ENCODE measurements at regions not wholly inside any gene's neighbourhood (a gene's known extent, or its start where the extent isn't known, plus 50 kb on each side); places are given as distances from the start of the nearest gene placed in this dataset.
A peak's percentile ranks its signal among the peaks of the same experiment; 100 is the strongest.
"Not testable (repeated sequence)": the region's sequence is repeated elsewhere in the genome, so short reads cannot be mapped to it uniquely, and the experiment has no call there.

DNA sequence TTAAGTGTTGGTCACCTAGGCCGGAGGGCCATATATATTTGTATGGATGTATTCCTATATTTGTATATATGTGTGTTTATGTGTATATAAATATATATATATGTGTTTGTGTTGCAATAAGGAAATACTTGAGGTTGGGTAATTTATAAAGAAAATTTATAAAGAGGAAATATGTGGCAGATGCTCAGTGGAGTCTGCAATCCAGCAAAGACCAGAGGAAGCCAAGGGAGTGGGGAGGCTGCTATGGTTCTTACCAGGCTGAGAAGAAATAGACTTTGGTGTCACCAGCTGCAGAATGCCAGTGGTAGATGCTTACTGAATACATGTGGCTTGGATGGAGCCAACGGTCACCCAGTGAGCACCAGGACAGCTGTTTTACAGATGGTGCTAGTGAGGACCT, 97.4 kb upstream of the ELOVL5 start:
- no peak for DNase-seq

DNA sequence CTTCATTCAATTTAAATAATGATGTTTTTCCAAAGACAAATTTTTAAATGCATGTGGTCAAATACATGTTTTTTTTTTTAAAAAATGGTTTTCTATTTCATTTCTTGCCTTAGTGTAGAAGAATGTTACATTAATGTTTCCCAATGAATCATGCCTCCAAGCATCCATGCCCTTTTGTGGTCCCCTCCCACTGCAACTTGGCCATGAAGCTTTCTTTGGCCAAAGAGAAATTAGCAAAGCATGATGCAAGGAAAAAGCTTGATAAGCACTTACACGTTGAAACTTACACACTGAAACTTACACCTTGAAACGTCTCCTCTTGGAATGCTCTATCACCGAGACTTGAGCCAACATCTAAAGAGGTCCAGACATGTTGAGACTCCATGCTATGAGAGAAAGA, 93.0 kb upstream of the ELOVL5 start:
- DNase-seq, result no peak

DNA sequence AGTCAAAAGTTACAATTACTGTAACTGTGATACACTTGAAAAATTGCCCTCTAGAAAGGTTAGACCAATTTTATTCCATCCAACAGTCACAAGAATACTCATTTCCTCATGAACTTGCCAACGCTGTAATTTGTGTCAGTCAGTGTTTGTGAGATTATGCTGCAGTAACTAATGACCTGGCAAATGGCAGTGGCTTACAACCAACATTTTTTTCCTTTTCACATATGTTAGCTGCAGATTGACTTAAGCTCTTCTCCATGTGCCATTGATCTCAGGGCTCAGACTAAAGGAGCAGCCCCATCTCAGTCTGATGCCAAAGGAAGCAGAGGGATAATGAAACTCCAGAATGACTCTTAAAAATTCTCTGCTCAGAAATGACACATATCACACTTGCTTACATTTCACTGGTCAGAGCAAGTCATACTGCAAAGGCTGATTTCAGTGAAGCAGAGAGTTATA, 92.3 kb upstream of the ELOVL5 start:
- DNase-seq, result no peak

DNA sequence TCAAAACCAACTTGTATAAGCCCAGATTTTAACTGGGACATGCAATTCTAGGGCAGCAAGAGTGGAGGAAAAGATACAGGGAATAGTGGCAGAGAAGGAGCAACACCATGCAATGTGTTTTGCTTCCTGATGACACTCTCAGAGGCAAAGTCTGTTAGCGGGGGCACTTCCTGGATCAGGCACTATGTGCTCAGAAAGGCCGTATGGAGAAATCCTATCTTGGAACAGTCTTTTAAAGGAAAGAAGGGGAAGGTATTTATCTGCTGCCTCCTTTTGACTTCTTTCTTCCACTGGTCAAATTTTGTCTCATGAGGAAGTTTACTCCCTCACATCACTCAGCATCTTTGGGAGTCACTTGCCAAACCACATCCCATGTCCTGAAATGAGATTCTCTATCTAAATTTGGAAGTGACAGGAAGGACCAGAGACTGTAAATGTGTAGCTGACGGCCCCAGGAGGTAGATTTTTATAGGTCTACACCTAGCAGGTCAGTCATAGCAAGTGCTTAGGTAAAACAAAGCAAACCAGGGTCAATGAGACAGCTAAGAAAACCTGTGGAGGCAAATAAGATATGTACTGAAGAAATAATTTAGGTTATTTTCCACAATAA, 91.7 kb upstream of the ELOVL5 start:
- no peak for DNase-seq

DNA sequence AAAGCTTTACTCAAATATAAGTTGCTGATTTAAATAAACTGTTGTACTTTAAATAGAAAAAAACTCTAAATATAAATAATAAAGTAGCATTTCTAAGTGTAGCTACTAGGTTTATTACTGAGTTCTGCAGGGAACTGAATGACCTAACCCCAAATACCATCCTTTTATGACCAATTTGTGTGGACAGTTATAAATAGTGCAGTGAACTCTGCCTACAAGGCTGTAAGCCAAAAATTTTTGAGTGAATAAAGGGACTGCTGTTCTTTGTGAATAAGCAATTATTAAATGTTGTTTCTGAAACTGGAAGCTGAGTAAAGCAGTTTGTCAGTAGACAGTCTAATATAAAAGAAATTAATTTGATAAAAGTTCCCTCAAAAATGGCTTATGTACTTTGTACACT, 90.8 kb upstream of the ELOVL5 start:
- DNase-seq, result peak; percentile 29

DNA sequence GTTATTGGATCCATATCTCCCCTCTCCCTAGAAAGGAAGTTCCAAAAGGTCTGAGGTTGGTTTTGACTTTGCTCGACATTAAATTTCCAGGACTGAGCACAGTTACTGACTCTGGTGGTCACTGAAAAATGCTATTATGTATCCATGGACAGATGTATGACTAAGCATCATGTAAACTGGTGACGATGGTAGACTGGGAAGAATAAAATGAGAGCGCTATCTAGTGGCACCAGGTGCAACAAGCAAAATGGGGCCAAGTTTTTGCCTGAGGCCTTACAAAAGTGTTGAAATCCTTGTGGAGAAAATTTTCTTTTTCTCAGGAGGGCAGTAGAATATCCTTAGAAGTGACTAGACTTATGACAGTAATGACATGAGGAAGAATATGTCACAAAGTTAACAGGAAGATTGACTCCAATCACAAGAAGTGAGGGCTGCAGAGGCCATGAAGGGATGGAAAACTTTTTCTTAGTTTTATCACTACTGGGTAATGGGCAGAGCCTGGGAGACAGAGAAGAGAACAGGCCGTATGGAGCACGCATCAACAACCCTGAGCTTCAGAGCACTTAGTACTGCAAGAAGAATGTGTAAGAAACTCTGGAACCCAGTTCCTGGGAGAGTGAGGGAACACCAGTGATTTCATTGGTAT, 88.9 kb upstream of the ELOVL5 start:
- DNase-seq, result peak; percentile 51

DNA sequence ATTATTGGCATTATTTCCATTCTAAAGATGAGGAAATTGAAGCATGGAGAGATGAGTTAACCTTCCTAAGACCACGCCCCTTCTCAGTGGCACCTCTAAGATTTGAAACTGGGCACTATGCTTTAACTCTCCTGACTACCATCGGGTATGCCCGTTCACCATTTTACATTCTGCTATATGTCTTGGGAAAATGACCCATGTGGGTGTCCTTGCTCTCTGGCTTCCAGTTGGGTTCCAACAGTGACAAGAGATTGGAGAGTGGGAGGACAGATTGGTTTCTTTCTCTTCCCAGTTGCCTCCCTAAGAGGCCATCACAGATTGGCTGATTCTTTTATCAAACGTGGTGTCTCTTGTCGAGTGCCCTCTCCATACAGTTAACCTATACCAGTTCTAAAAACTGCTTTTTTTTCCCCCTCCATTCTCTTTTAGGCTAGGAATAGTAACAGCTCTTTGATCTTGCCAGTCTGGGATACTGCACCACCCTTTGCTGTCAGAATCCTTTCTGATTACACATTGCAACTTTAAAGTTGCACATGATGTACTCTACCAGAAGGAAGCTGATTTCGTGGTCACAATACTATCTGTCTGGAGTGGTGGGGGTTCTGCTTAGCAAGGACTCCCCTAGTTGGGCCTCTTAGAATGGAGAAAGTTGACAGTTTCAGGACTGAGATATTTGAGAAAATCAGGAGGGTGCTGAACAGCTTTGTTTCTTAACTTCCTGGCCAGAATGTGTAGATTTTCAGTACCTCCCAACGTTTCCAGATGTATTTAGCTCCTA, 88.0 kb upstream of the ELOVL5 start:
- DNase-seq, result no peak

DNA sequence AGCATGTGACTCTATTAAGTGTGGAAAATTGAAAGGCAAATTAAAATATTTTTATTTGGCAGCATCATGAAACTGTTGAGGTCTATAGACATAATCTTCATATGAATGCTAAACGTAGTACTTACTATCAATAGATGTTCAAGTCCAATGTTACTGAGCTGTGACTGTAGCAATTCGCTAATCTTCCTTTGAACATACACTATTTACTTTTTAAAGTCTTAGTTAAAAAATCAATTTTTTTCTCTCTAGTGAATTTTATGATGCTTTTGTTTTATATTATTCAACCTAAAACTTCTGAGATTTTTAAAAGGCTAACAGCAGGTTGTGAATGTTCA, 85.2 kb upstream of the ELOVL5 start:
- DNase-seq, result no peak

DNA sequence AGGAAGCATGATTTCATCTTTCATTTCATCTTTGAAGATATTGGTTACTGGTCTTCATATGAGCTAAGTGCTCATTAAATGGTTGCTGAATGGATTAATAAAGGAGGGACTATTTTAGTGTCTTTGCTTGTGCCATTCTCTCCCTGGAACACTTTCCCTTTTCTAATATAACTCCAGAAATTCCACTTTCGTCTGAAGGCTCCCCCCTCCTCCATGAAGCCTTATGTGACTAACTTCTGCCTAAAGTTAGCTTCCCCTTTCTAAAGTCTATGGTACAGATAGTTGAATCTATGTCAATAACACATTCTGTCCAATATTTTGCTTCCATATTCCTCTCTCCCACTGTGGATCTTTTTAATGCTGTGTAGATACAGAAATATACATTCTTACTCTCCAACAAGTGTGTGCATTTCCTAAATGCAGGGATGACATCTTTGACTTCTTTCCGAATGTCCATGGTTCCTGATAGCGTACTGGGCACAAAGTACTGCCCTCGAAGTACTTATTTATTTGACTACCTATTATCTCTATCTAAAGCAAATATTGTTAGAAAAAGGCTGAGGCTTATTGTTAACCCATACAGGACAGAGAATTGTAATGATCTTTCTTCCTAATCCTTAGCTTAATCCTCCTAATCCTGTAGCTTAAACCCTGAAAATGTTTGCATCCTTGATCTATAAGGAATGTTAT, 84.7 kb upstream of the ELOVL5 start:
- no peak for DNase-seq

DNA sequence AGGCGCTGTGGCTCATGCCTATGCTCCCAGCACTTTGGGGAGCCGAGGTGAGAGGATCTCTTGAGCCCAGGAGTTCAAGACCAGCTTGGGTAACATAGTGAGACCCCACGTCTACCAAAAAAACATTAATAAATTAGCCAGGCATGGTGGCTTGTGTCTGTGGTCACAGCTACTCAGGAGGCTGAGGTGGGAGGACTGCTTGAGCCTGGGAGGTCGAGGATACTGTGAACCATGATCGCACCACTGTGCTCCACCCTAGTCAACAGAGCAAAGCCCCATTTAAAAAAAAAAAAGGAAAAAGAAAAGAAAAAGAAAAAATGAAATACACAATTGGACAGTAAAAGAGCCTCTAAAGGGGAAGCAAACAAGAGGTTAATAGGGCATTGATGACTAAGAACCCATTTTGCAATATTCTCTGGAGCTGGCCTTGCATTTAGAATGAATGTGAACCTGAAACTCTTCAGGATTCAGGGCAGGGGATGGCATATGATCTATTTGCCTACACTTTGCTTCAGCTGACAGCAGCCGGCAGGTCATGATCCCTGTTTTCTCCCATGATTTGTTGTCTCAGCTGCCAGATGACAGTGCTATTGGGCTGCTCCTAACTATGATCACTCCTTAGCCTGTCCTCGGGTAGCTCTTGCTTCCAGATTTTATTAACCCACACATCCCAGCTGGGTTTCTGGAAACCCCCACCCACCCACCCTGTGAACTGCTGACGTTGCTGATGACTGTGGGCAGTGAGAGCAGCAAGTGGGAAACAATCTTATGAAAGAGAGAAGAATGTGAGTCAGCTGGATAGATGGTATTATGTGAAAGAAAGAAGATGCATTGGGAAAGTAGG, 83.8 kb upstream of the ELOVL5 start:
- no peak for DNase-seq

DNA sequence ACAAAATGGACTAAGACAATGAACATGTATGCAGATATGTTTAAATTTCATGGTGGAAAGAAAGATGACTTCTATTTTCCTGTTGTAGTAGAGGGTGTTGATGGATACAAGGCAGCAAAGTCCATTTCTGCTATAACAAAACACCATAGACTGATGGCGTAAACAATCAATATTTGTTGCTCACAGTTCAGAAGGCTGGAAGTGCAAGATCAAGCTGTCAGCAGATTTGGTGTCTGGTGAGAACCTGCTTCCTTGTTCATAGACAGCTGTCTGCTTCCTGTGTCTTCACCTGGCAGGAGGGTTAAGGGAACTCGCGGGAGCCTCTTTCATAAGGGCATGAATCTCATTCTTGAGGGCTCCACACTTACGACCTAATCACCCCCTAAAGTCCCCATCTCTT, 83.0 kb upstream of the ELOVL5 start:
- DNase-seq, result no peak

DNA sequence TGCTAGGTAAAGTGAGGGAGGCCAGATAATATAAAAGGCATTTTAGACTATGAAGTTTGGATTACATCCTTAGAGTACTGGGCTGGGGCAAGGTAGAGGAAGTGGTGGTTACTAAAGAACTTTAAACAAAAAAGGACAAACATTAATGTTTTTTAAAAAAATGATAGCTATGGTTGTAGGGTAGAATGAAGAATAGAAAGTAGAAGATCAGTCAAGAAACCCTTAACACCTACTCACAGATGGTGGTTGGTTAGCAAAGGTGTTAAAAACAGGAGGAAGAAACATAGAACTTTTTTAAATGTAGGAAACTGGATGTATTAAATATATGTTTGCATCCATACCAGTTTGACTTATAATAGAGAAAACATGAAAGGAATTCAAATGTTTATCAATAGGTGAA, 80.7 kb upstream of the ELOVL5 start:
- DNase-seq, result no peak

DNA sequence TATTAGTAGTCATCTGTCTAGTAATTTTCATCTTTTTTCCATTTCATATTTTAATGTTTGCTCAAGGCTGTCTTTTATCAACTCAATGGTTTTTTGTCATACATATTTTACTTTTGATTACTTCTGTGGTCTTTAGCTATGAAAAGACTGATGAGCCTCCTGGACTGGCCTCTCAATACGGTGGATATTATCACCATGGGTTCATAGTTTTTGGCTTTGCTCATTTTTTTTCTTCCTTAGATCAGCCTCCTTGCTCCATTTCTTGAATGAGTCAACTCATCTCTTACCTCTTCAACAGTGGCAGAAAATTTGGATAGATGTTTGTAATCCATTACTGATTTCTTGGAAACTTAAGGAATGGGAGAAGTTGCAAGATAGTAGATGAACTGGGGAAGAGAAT, 80.1 kb upstream of the ELOVL5 start:
- DNase-seq, result no peak

DNA sequence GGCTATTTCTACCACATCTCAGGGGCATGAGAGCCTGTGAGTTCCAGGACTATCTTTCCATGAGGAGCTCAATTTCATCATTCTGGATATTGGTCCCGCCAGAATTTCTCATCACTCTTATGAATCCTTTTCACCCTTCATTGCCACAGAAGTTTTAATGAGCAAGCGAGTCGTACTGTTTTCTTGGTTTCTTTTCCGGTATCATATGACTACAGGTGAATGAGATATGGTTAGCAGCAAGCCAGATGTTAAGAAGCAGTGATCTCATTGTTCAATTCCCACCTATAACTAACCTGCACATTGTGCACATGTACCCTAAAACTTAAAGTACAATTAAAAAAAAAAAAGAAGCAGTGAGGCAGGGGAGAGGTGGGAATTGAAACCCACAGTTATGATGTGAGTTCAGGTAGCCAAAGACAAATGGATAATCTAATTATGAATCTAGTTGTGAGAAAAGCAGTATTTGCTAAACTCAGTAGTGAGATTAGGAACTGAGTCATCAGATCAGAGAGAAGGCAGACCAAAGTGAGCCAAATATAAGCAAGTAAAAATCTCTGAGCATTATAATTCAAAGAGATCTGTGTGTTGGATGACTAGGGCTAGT, 78.0 kb upstream of the ELOVL5 start:
- no peak for DNase-seq

DNA sequence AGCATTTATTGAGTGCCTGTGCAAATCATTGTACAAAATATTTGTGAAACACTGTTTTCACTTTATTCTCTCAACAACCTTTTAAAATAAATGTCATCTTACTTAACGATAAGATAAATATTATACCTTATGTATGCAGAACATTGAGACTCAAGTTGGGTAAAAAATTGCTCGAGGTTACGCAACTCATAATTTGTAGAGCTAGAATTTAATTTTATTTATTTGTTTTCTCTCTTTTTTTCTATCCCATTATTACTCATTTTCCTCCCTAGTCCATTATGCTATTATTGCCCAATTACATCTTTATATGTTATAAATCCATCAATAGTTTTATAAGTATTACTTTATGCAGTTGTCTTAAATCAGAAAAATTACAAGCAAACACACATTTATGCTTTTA, 77.4 kb upstream of the ELOVL5 start:
- DNase-seq, result no peak

DNA sequence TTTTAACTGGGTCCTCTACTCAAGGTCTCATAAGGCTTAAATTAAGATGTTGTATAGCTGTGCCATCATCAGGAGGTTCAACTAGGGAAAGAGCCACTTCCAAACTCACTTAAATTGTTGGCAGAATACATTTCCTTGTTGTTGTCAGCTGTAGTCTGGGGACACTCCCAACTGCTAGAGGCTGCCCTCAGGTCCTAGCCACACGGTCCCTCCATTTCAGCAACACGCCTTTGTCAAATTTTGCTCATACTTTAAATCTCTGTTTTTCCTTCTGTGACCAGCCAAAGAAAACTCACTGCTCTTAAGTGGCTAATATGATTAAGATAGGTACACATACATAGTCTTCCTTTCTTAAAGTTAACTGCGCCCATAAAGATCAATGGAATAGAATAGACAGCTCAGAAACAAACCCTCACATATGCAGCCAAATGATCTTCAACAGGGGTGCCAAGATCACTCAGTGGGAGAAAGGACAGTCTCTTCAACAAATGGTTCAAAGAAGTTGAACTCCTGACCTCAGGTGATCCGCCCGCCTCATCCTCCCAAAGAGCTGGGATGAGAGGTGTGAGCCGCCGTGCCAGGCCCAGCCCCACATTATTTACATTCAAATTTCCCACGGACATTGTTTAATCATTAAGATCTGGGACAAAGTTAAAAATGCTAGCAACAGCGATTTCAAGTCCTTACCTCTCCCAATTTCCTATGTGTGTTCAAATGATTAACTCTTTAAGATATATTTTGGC, 76.4 kb upstream of the ELOVL5 start:
- DNase-seq, result no peak

DNA sequence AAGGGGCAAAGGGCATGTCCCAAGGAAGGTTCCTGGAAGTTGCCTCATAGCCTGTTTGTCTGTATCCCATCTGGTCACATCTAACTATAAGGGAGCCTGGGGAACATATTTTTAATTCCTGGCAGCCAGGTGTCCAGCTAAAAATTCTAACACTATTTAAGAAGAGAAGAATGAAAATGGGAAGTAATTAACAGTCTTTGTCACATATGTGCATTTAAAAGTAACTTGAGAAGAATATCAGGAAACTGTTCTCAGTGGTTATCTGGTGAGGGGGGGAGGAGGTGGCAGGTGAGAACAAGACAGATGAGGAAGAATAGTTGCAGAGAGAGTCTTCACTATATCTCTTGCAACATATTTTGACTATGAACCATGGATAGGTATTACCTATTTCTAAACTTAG, 75.5 kb upstream of the ELOVL5 start:
- no peak for DNase-seq

DNA sequence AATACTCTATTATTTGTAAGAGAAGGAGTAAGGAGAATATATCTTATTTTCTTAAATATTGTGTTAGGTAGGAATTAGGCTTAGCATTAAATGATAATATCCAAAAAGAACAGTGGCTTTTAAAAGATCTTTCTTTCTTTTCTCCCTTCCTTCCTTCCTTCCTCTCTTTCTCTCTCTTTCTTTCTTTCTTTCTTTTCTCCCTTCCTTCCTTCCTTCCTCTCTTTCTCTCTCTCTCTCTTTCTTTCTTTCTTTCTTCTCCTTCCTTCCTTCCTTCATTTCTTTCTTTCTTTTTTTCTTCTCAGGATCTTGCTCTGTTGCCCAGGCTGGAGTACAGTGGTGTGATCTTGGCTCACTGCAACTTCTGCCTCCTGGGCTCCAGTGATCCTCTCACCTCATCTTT, 74.8 kb upstream of the ELOVL5 start:
- not testable (repeated sequence) for DNase-seq

DNA sequence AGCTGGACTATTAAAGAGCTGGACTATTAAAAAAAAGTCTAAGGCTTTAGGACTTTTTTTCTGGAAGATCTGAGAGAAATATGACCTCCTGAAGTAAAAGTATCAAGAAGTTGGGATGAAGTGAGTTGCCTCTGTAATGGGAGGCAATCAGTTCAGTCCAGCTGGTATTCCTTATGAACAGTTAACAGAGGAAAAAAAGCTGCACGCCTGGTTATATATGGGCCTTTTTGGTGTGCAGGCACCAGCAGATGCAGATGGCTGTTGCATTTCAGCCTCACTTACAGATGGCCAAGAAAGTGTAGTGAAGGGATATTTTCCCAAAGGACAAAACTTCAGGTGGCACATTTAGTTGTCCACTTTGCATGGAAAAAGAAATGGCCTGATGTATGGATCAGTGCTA, 70.3 kb upstream of the ELOVL5 start:
- DNase-seq, result no peak

DNA sequence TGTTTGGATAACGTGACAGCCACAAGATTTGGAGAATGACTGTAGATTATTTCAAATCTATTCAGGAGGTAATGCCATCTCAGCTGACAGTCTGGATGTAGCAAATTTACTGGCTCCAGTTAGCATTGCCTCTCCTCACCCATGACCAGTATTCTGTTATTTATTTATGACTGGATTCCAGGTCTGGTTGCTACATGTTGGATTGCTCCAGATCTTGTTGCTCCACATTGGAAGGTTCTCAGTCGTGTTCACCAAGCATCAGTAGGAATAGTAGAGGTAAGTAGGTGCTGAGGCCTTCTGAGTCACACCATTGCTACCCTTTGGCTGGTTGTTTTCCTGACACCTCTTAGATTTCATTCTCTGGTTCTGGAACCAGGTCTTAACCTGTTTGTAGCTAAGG, 69.5 kb upstream of the ELOVL5 start:
- no peak for DNase-seq

DNA sequence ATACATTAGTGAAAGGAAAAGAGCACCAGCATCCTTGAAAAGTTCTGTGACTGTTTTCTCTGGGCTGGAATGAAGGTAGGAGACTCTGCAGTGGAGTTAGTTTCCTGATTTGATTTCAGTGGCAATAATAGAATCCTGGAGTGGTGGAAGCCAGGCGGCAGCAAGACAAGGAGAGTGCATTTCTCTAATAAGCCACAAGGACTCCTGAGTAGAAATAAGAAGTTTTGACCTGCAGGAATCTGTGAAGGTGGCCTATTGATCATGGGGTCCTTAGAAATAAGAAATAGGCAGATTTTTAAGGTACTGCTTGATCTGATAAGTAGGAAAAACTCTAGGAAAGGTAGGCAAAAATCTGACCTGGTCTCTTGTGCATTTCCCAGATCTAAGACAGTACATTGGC, 68.4 kb upstream of the ELOVL5 start:
- DNase-seq, result no peak
